ENCODE measurements at regions not wholly inside any gene's neighbourhood (a gene's known extent, or its start where the extent isn't known, plus 50 kb on each side); places are given as distances from the start of the nearest gene placed in this dataset.

DNA sequence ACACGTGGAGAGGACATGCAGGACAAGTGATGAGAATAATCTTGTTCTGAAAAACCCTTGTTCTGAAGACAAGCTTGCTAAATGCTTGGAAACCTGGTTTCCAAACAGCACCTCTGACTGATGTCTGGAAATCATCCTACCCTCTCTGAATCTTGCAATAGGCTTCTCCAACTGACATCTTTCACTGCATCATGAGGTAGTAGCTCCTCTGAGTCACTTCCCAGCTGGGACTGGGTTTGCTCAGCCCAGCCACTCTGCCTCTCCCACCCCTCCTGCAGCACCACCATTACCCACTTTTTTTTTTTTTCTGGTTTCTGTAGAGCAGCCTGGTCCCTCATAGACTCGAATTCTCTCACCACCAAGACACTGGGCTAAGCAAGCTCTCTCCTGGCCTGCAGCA, 919.8 kb downstream of the GRID1 start (continued):
- TF ChIP-seq, protein P1, sequence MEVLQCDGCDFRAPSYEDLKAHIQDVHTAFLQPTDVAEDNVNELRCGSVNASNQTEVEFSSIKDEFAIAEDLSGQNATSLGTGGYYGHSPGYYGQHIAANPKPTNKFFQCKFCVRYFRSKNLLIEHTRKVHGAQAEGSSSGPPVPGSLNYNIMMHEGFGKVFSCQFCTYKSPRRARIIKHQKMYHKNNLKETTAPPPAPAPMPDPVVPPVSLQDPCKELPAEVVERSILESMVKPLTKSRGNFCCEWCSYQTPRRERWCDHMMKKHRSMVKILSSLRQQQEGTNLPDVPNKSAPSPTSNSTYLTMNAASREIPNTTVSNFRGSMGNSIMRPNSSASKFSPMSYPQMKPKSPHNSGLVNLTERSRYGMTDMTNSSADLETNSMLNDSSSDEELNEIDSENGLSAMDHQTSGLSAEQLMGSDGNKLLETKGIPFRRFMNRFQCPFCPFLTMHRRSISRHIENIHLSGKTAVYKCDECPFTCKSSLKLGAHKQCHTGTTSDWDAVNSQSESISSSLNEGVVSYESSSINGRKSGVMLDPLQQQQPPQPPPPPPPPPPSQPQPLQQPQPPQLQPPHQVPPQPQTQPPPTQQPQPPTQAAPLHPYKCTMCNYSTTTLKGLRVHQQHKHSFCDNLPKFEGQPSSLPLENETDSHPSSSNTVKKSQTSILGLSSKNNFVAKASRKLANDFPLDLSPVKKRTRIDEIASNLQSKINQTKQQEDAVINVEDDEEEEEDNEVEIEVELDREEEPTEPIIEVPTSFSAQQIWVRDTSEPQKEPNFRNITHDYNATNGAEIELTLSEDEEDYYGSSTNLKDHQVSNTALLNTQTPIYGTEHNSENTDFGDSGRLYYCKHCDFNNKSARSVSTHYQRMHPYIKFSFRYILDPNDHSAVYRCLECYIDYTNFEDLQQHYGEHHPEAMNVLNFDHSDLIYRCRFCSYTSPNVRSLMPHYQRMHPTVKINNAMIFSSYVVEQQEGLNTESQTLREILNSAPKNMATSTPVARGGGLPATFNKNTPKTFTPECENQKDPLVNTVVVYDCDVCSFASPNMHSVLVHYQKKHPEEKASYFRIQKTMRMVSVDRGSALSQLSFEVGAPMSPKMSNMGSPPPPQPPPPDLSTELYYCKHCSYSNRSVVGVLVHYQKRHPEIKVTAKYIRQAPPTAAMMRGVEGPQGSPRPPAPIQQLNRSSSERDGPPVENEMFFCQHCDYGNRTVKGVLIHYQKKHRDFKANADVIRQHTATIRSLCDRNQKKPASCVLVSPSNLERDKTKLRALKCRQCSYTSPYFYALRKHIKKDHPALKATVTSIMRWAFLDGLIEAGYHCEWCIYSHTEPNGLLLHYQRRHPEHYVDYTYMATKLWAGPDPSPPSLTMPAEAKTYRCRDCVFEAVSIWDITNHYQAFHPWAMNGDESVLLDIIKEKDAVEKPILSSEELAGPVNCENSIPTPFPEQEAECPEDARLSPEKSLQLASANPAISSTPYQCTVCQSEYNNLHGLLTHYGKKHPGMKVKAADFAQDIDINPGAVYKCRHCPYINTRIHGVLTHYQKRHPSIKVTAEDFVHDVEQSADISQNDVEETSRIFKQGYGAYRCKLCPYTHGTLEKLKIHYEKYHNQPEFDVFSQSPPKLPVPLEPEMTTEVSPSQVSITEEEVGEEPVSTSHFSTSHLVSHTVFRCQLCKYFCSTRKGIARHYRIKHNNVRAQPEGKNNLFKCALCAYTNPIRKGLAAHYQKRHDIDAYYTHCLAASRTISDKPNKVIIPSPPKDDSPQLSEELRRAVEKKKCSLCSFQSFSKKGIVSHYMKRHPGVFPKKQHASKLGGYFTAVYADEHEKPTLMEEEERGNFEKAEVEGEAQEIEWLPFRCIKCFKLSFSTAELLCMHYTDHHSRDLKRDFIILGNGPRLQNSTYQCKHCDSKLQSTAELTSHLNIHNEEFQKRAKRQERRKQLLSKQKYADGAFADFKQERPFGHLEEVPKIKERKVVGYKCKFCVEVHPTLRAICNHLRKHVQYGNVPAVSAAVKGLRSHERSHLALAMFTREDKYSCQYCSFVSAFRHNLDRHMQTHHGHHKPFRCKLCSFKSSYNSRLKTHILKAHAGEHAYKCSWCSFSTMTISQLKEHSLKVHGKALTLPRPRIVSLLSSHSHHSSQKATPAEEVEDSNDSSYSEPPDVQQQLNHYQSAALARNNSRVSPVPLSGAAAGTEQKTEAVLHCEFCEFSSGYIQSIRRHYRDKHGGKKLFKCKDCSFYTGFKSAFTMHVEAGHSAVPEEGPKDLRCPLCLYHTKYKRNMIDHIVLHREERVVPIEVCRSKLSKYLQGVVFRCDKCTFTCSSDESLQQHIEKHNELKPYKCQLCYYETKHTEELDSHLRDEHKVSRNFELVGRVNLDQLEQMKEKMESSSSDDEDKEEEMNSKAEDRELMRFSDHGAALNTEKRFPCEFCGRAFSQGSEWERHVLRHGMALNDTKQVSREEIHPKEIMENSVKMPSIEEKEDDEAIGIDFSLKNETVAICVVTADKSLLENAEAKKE (CRISPR knock-in tag; IDR thresholded peaks at IDR 0.05) = no peak
- TF ChIP-seq EZH2 (IDR thresholded peaks at IDR 0.05; ENCODE audit: low read depth, unreplicated experiment) (no peak), ZNF331 (CRISPR knock-in tag; IDR thresholded peaks at IDR 0.05; ENCODE audit: low read depth) (no peak), NANOG (IDR thresholded peaks at IDR 0.05; ENCODE audit: borderline replicate concordance) (no peak), STAT1 (IDR thresholded peaks at IDR 0.05; ENCODE audit: unreplicated experiment) (no peak), CREB1 (CRISPR knock-in tag; IDR thresholded peaks at IDR 0.05; ENCODE audit: low read depth) (no peak)
- TF ChIP-seq, protein P2, sequence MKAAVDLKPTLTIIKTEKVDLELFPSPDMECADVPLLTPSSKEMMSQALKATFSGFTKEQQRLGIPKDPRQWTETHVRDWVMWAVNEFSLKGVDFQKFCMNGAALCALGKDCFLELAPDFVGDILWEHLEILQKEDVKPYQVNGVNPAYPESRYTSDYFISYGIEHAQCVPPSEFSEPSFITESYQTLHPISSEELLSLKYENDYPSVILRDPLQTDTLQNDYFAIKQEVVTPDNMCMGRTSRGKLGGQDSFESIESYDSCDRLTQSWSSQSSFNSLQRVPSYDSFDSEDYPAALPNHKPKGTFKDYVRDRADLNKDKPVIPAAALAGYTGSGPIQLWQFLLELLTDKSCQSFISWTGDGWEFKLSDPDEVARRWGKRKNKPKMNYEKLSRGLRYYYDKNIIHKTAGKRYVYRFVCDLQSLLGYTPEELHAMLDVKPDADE (IDR thresholded peaks at IDR 0.05) = no peak
- TF ChIP-seq, protein P3, sequence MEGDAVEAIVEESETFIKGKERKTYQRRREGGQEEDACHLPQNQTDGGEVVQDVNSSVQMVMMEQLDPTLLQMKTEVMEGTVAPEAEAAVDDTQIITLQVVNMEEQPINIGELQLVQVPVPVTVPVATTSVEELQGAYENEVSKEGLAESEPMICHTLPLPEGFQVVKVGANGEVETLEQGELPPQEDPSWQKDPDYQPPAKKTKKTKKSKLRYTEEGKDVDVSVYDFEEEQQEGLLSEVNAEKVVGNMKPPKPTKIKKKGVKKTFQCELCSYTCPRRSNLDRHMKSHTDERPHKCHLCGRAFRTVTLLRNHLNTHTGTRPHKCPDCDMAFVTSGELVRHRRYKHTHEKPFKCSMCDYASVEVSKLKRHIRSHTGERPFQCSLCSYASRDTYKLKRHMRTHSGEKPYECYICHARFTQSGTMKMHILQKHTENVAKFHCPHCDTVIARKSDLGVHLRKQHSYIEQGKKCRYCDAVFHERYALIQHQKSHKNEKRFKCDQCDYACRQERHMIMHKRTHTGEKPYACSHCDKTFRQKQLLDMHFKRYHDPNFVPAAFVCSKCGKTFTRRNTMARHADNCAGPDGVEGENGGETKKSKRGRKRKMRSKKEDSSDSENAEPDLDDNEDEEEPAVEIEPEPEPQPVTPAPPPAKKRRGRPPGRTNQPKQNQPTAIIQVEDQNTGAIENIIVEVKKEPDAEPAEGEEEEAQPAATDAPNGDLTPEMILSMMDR (conservative IDR thresholded peaks at IDR 0.05; ENCODE audit: low read depth in 2 of 2) = no peak

Measured in GM23338 (cell line).